Rectal smooth muscle tissue (tissue), 1 donor: ENCODE measurements at regions not wholly inside any gene's neighbourhood (a gene's known extent, or its start where the extent isn't known, plus 50 kb on each side); places are given as distances from the start of the nearest gene placed in this dataset.

Source experiments
- H3K27ac ChIP-seq: one replicate; pipeline ENCODE4 v1.7.0; 2013; ENCODE audit warnings: low read depth, low read length, inconsistent platforms
- H3K27me3 ChIP-seq: one replicate; pipeline ENCODE4 v1.7.0; 2013; ENCODE audit warnings: low read length; ENCODE audit not compliant: control insufficient read depth, insufficient read depth
- H3K36me3 ChIP-seq: one replicate; pipeline ENCODE4 v1.7.0; 2013; ENCODE audit warnings: low read length; ENCODE audit not compliant: control insufficient read depth, insufficient read depth
- H3K4me1 ChIP-seq: one replicate; pipeline ENCODE4 v1.7.0; 2013; ENCODE audit warnings: low read length; ENCODE audit not compliant: control insufficient read depth, insufficient read depth
- H3K4me3 ChIP-seq: one replicate; pipeline ENCODE4 v1.7.0; 2013; ENCODE audit warnings: low read length
- H3K9ac ChIP-seq: one replicate; pipeline ENCODE4 v1.7.0; 2013; ENCODE audit warnings: low read length

- no peaks in the 10 kb centered on the region for H3K4me1 ChIP-seq
- no peak overlapping the region for H3K9ac ChIP-seq
- no peak overlapping the region for H3K27ac ChIP-seq
- no peak overlapping the region for H3K4me3 ChIP-seq
- H3K27me3 ChIP-seq = no peaks in the 10 kb centered on the region
- no peaks in the 10 kb centered on the region for H3K36me3 ChIP-seq
Measured at GRCh38 chr3:96071097-96071496, 743.3 kb upstream of the EPHA6 start.

- Histone ChIP-seq H3K27ac (no peak overlapping the region), H3K4me3 (no peak overlapping the region), H3K4me1 (no peaks in the 10 kb centered on the region), H3K36me3 (no peaks in the 10 kb centered on the region), H3K9ac (no peak overlapping the region), H3K27me3 (no peaks in the 10 kb centered on the region)
Measured at GRCh38 chr3:96072226-96072625, 742.2 kb upstream of the EPHA6 start.

GRCh38 chr3:96083610-96084009 lies 730.8 kb upstream of the EPHA6 start:
- no peaks in the 10 kb centered on the region for H3K4me1 ChIP-seq
- H3K9ac ChIP-seq = no peak overlapping the region
- H3K27me3 ChIP-seq = no peaks in the 10 kb centered on the region
- H3K27ac ChIP-seq = no peak overlapping the region
- no peaks in the 10 kb centered on the region for H3K36me3 ChIP-seq
- no peak overlapping the region for H3K4me3 ChIP-seq

DNA sequence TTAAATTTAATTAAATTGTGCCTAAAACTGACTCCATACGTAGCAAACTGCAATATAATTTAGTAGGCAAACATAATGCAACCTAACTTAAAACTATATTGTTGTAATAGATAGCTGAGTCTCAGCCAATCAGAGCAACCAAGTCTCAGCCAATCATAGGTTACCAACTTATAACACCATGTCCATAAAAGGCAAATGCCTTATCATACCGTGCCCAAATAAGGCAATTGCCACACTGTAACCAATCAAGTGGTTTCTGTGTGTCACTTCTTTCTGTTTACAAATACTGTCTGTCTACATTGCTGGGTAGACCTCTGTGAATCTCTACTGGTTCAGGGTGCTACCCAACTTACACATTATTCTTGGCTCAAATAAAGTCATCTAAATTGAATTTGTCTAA lies 728.4 kb upstream of the EPHA6 start:
- Histone ChIP-seq H3K4me1 (no peaks in the 10 kb centered on the region), H3K27ac (no peak overlapping the region), H3K27me3 (no peaks in the 10 kb centered on the region), H3K9ac (no peak overlapping the region), H3K4me3 (no peak overlapping the region), H3K36me3 (no peaks in the 10 kb centered on the region)

DNA sequence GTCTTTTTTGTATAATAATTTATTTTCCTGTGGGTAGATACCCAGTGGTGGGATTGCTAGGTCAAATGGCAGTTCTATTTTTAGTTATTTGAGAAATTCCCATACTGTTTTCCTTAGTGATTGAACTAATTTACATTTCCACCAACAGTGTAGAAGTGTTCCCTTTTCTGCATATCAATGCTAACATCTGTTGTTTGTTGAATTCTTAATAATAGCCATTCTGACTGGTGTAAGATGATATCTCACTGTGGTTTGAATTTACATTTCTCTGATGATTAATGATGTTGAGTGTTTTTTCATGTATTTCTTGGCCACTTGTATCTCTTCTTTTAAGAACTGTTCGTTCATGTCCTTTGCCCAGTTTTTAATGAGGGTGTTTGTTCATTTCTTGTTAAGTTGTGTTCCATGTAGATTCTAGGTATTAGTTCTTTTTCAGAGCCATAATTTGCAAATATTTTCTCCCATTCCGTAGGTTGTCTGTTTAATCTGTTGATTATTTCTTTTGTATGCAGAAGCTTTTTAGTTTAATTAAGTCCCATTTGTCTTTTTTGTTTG lies 713.3 kb upstream of the EPHA6 start:
- H3K27me3 ChIP-seq = no peaks in the 10 kb centered on the region
- no peaks in the 10 kb centered on the region for H3K36me3 ChIP-seq
- no peak overlapping the region for H3K9ac ChIP-seq
- H3K4me1 ChIP-seq = no peaks in the 10 kb centered on the region
- H3K27ac ChIP-seq = no peak overlapping the region
- no peak overlapping the region for H3K4me3 ChIP-seq

GRCh38 chr3:96106701-96107100 lies 707.7 kb upstream of the EPHA6 start:
- Histone ChIP-seq H3K27me3 (no peaks in the 10 kb centered on the region), H3K4me1 (no peaks in the 10 kb centered on the region), H3K4me3 (no peak overlapping the region), H3K9ac (no peak overlapping the region), H3K27ac (no peak overlapping the region), H3K36me3 (no peaks in the 10 kb centered on the region)
